GM21381 (cell line): ENCODE measurements at regions not wholly inside any gene's neighbourhood (a gene's known extent, or its start where the extent isn't known, plus 50 kb on each side); places are given as distances from the start of the nearest gene placed in this dataset.

Experiments used
- ATAC-seq: cut with Tn5 transposase; IDR thresholded peaks from one replicate; pipeline ENCODE4 v1.9.1; 2021; ENCODE audit warnings: mild to moderate bottlenecking, moderate library complexity; ENCODE audit not compliant: unreplicated experiment

- ATAC-seq = no peak
These were observed 59.4 kb upstream of the KHDRBS2 start for GRCh38 chr6:62345446-62345845.

- no peak for ATAC-seq
These were observed 58.8 kb upstream of the KHDRBS2 start for GRCh38 chr6:62344850-62345249.

DNA sequence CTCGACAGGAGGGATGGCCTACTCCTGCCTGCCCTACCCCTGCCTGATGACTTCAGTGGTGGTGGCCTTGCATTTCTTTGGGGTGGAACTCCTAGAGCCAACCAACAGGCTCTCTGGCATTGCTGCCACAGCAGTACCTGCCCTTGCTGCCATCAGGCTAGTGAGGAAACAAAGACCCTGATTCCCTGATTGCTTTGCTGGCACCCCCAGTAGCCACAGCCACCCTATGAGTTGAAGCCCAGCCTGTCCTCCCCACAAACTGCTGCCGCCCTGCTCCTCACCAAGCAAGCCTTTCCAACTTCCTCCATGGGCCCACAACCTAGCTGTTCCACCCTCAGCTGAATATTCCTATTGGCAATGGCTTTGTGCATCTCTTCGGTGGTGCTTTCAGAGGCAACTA, 52.5 kb upstream of the KHDRBS2 start:
- no peak for ATAC-seq
